ENCODE measurements at regions not wholly inside any gene's neighbourhood (a gene's known extent, or its start where the extent isn't known, plus 50 kb on each side); places are given as distances from the start of the nearest gene placed in this dataset.

GRCh38 chr21:24470852-24471251 is 1136.4 kb downstream of the MRPL39 start:
- peaks cover 17% of the 10 kb centered on the region for H3K9me3 Mint-ChIP-seq
- no peak overlapping the region for H3K27ac Mint-ChIP-seq
- no peak overlapping the region for H3K4me3 Mint-ChIP-seq
- no peak for DNase-seq (ENCODE audit: low spot score in 2 of 2, unreplicated experiment in 2 of 2)
- TF ChIP-seq, protein P1, sequence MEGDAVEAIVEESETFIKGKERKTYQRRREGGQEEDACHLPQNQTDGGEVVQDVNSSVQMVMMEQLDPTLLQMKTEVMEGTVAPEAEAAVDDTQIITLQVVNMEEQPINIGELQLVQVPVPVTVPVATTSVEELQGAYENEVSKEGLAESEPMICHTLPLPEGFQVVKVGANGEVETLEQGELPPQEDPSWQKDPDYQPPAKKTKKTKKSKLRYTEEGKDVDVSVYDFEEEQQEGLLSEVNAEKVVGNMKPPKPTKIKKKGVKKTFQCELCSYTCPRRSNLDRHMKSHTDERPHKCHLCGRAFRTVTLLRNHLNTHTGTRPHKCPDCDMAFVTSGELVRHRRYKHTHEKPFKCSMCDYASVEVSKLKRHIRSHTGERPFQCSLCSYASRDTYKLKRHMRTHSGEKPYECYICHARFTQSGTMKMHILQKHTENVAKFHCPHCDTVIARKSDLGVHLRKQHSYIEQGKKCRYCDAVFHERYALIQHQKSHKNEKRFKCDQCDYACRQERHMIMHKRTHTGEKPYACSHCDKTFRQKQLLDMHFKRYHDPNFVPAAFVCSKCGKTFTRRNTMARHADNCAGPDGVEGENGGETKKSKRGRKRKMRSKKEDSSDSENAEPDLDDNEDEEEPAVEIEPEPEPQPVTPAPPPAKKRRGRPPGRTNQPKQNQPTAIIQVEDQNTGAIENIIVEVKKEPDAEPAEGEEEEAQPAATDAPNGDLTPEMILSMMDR (IDR thresholded peaks at IDR 0.05; ENCODE audit: unreplicated experiment), result no peak
- H3K36me3 Mint-ChIP-seq, result no peaks in the 10 kb centered on the region
- H3K27me3 Mint-ChIP-seq (ENCODE audit: low read depth), result no peaks in the 10 kb centered on the region
- no peaks in the 10 kb centered on the region for H3K4me1 Mint-ChIP-seq

- no peak overlapping the region for H3K4me3 Mint-ChIP-seq
- DNase-seq (ENCODE audit: low spot score in 2 of 2, unreplicated experiment in 2 of 2), result no peak
- H3K27me3 Mint-ChIP-seq (ENCODE audit: low read depth), result no peaks in the 10 kb centered on the region
- H3K27ac Mint-ChIP-seq, result no peak overlapping the region
- H3K36me3 Mint-ChIP-seq, result no peaks in the 10 kb centered on the region
- peaks cover 18% of the 10 kb centered on the region for H3K9me3 Mint-ChIP-seq
- H3K4me1 Mint-ChIP-seq, result no peaks in the 10 kb centered on the region
- TF ChIP-seq, protein P1 (IDR thresholded peaks at IDR 0.05; ENCODE audit: unreplicated experiment), result no peak
Measured at GRCh38 chr21:24456358-24456757, 1150.9 kb downstream of the MRPL39 start.

DNA sequence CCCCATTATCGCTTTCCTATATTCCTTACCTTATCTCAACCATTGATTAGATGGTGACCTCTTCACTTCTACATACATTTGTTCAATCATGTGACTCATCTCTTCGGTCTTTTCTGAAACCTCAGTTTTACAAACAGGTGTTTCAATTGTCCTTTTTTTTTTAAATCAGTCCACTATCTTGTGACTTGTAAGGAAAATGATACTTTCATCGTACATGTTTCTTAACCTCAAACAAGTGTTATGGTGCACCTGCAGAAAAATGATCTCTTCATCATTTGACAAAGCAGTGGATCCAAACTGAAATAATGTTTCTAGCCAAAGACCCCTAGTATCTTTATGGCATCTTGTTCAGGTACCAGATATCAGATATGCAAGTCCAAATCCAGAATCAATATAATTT is 1157.2 kb downstream of the MRPL39 start:
- no peak for DNase-seq (ENCODE audit: low spot score in 2 of 2, unreplicated experiment in 2 of 2)
- TF ChIP-seq, protein P1 (IDR thresholded peaks at IDR 0.05; ENCODE audit: unreplicated experiment), result no peak
- H3K4me3 Mint-ChIP-seq, result no peak overlapping the region
- H3K4me1 Mint-ChIP-seq, result no peaks in the 10 kb centered on the region
- no peaks in the 10 kb centered on the region for H3K36me3 Mint-ChIP-seq
- H3K27ac Mint-ChIP-seq, result no peak overlapping the region
- no peaks in the 10 kb centered on the region for H3K27me3 Mint-ChIP-seq (ENCODE audit: low read depth)
- peaks cover 27% of the 10 kb centered on the region for H3K9me3 Mint-ChIP-seq

GRCh38 chr21:24445517-24445916 is 1161.8 kb downstream of the MRPL39 start:
- no peak overlapping the region for H3K4me3 Mint-ChIP-seq
- H3K4me1 Mint-ChIP-seq, result no peaks in the 10 kb centered on the region
- H3K27ac Mint-ChIP-seq, result no peak overlapping the region
- TF ChIP-seq, protein P1 (IDR thresholded peaks at IDR 0.05; ENCODE audit: unreplicated experiment), result no peak
- peaks cover 41% of the 10 kb centered on the region for H3K9me3 Mint-ChIP-seq
- no peaks in the 10 kb centered on the region for H3K27me3 Mint-ChIP-seq (ENCODE audit: low read depth)
- H3K36me3 Mint-ChIP-seq, result no peaks in the 10 kb centered on the region
- DNase-seq (ENCODE audit: low spot score in 2 of 2, unreplicated experiment in 2 of 2), result no peak

DNA sequence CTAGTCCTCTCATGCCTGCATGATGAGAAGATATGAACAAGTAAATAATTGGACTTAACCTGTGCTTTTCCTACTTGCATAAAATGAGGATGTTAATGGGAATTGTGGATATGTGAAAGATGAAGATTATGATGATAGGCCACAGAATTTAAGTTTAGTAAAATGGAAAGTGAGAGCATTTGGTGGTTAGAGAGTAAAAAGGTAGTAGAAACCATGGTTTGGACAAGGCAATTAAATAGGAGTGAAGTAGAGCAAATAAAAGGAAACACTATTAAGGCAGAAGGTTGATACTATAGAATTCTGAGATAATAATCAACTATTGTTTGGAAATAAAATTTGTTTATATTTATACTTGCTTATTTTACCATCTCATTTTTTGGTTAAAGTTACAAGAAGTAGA is 1162.5 kb downstream of the MRPL39 start:
- Mint-ChIP-seq H3K36me3 (no peaks in the 10 kb centered on the region), H3K4me1 (no peaks in the 10 kb centered on the region), H3K27ac (no peak overlapping the region), H3K27me3 (ENCODE audit: low read depth) (no peaks in the 10 kb centered on the region), H3K4me3 (no peak overlapping the region), H3K9me3 (peaks cover 44% of the 10 kb centered on the region)
- no peak for DNase-seq (ENCODE audit: low spot score in 2 of 2, unreplicated experiment in 2 of 2)
- TF ChIP-seq, protein P1 (IDR thresholded peaks at IDR 0.05; ENCODE audit: unreplicated experiment), result no peak

GRCh38 chr21:24436236-24436635 is 1171.0 kb downstream of the MRPL39 start:
- Mint-ChIP-seq H3K36me3 (no peaks in the 10 kb centered on the region), H3K27ac (no peak overlapping the region), H3K4me1 (no peaks in the 10 kb centered on the region), H3K27me3 (ENCODE audit: low read depth) (no peaks in the 10 kb centered on the region), H3K9me3 (peaks cover 40% of the 10 kb centered on the region), H3K4me3 (no peak overlapping the region)
- TF ChIP-seq, protein P1 (IDR thresholded peaks at IDR 0.05; ENCODE audit: unreplicated experiment), result no peak
- DNase-seq (ENCODE audit: low spot score in 2 of 2, unreplicated experiment in 2 of 2), result no peak

All from mesothelial cell of epicardium (in vitro differentiated cells).